Stimulated activated effector memory CD8-positive, alpha-beta T cell treated with anti-CD3 and anti-CD28 coated beads, Interleukin-12 subunit alpha, Interleukin-12 subunit beta, amount 100 ng/mL, for 72 hours (primary cell): ENCODE measurements at regions not wholly inside any gene's neighbourhood (a gene's known extent, or its start where the extent isn't known, plus 50 kb on each side); places are given as distances from the start of the nearest gene placed in this dataset.
A peak's percentile ranks its signal among the peaks of the same experiment; 100 is the strongest.

Experiments used
- ATAC-seq: fragments of 150-1000 bp; cut with Tn5 transposase; 2 replicates; pipeline ENCODE4 v1.10.0; 2021
- DNase-seq, 2 donors: peaks; one replicate each; pipeline ENCODE4 v3.0.0; 2021 to 2022; ENCODE audit warnings: low spot score in 2 of 2
- H3K27ac Mint-ChIP-seq: one replicate; pipeline ENCODE4 v1.8.0; 2022; ENCODE audit warnings: mild to moderate bottlenecking, mixed read lengths
- H3K36me3 Mint-ChIP-seq: one replicate; pipeline ENCODE4 v1.8.0; 2022; ENCODE audit warnings: mild to moderate bottlenecking, mixed read lengths
- H3K4me1 Mint-ChIP-seq: one replicate; pipeline ENCODE4 v1.8.0; 2022; ENCODE audit warnings: mixed read lengths
- H3K4me3 Mint-ChIP-seq: one replicate; pipeline ENCODE4 v1.8.0; 2022; ENCODE audit warnings: mild to moderate bottlenecking, mixed read lengths
- H3K9me3 Mint-ChIP-seq: one replicate; pipeline ENCODE4 v1.8.0; 2022; ENCODE audit warnings: mixed read lengths

GRCh38 chr6:137980777-137981176 lies 113.7 kb downstream of the TNFAIP3 start:
- DNase-seq: no peak
- no peak overlapping the region for H3K4me3 Mint-ChIP-seq
- peaks cover 41% of the 10 kb centered on the region for H3K4me1 Mint-ChIP-seq
- no peaks in the 10 kb centered on the region for H3K9me3 Mint-ChIP-seq
- ATAC-seq: no peak
- peaks cover under 1% of the 10 kb centered on the region for H3K36me3 Mint-ChIP-seq
- no peak overlapping the region for H3K27ac Mint-ChIP-seq

GRCh38 chr6:137981758-137982157 lies 114.7 kb downstream of the TNFAIP3 start:
- no peaks in the 10 kb centered on the region for H3K9me3 Mint-ChIP-seq
- no peak for ATAC-seq
- no peak overlapping the region for H3K4me3 Mint-ChIP-seq
- no peak overlapping the region for H3K27ac Mint-ChIP-seq
- H3K36me3 Mint-ChIP-seq: no peaks in the 10 kb centered on the region
- no peak for DNase-seq
- H3K4me1 Mint-ChIP-seq: peaks cover 32% of the 10 kb centered on the region

DNA sequence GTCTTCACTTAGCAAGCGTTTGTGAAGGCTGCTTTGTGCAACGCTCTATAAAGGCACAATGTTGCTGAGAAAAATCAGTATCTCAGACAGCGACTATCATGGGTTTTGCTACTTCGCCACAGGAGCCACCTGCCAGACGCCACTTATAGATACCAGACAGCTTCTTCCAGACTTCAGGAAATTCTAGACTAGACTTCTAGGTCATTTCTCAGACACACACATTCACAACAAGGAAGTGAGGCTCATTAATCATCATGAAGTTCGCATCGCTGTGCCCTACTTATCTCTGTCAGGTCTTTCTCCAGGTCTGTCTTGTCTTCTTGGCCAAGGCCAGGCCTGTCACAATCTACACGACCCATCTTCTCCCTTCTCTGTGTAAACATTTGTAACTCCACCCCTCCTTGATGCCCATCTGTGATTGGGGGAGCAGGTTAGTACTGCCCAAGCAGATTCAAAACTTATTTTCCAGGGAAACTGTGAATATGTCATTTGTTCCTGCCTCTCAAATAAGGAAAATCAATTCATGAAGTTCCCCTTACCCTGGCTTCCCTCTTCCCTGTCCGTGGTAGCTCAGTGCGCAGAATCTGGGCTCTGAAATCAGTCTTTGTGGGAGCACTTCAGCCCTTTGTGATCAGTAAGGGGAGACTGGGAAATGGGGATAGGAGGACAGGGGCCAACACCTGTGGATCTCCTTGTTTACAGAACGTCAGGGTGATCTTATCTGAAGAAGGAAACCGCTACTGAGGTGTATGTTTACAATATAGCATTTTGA lies 115.5 kb downstream of the TNFAIP3 start:
- Mint-ChIP-seq H3K4me3 (peak overlapping the region; percentile 33), H3K36me3 (no peaks in the 10 kb centered on the region), H3K4me1 (peaks cover 24% of the 10 kb centered on the region), H3K27ac (no peak overlapping the region), H3K9me3 (no peaks in the 10 kb centered on the region)
- ATAC-seq (peak; percentile 73), DNase-seq (no peak)

DNA sequence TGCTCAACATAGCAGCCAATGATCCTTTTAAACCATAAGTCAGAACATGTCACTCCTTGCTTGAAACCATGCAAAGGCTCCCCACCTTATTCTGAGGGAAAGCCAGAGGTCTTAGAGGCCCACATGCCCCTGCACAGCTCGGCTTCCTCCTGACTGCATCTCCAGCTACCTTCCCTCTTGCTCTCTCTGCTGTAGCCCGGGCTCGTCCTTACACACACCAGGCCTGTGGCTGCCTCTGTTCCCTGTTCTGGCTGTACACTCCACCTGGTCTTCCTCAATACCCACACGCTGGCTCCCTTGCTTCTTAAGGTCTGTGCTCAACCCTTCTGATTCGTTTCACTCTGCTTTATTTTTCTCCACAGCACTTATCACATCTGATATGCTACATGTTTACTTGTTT lies 116.2 kb downstream of the TNFAIP3 start:
- no peak overlapping the region for H3K27ac Mint-ChIP-seq
- H3K4me1 Mint-ChIP-seq: peaks cover 17% of the 10 kb centered on the region
- ATAC-seq: no peak
- no peaks in the 10 kb centered on the region for H3K9me3 Mint-ChIP-seq
- H3K36me3 Mint-ChIP-seq: no peaks in the 10 kb centered on the region
- no peak for DNase-seq
- H3K4me3 Mint-ChIP-seq: peak overlapping the region; percentile 33

GRCh38 chr6:137989664-137990063 lies 117.6 kb downstream of the PERP start:
- Mint-ChIP-seq H3K27ac (no peak overlapping the region), H3K36me3 (no peaks in the 10 kb centered on the region), H3K4me3 (no peak overlapping the region), H3K9me3 (no peaks in the 10 kb centered on the region), H3K4me1 (no peaks in the 10 kb centered on the region)
- DNase-seq: no peak
- no peak for ATAC-seq

DNA sequence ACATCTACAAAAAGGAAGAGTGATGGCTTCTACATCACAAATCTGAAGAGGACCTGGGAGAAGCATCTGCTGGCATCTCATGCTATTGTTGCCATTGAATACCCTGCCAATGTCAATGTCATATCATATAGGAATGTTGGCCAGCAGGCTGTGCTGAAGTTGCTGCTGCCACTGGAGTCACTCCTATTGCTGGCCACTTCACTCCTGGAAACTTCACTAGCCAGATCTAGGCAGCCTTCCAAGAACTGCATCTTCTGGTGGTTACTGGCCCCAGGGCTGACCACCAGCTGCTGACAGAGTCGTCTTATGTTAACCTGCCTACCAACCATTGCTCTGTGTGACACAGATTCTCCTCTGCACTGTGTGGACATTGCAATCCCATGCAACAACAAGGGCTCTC lies 111.8 kb downstream of the PERP start:
- ATAC-seq (no peak), DNase-seq (no peak)
- Mint-ChIP-seq H3K4me3 (no peak overlapping the region), H3K9me3 (peaks cover 2% of the 10 kb centered on the region), H3K4me1 (peaks cover 6% of the 10 kb centered on the region), H3K27ac (no peak overlapping the region), H3K36me3 (no peaks in the 10 kb centered on the region)

GRCh38 chr6:137998461-137999019 lies 108.7 kb downstream of the PERP start:
- Mint-ChIP-seq H3K27ac (no peak overlapping the region), H3K4me1 (peaks cover 17% of the 10 kb centered on the region), H3K36me3 (no peaks in the 10 kb centered on the region), H3K4me3 (no peak overlapping the region), H3K9me3 (peaks cover 2% of the 10 kb centered on the region)
- no peak for ATAC-seq
- no peak for DNase-seq

DNA sequence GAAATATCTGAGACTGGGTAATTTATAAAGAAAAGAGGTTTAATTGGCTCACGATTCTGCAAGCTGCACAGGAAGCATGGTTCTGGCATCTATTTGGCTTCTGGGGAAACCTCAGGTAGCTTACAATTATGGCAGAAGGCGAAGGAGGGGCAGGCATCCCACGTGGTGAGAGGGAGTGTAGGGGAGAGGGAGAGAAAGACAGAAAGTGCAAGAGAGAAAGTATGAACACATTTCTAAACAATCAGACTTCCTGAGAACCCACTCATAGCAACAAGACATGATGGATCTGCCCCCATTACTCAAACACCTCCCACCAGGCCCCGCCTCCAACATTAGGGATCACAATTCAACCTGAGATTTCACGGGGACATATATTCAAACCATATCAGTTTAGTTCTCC lies 107.4 kb downstream of the PERP start:
- DNase-seq (no peak), ATAC-seq (peak; percentile 51)
- Mint-ChIP-seq H3K36me3 (no peaks in the 10 kb centered on the region), H3K9me3 (peaks cover 2% of the 10 kb centered on the region), H3K4me1 (peaks cover 17% of the 10 kb centered on the region), H3K4me3 (no peak overlapping the region), H3K27ac (no peak overlapping the region)

- Mint-ChIP-seq H3K9me3 (peaks cover 2% of the 10 kb centered on the region), H3K27ac (no peak overlapping the region), H3K4me1 (peaks cover 17% of the 10 kb centered on the region), H3K4me3 (no peak overlapping the region), H3K36me3 (no peaks in the 10 kb centered on the region)
- ATAC-seq (no peak), DNase-seq (no peak)
Observed at GRCh38 chr6:138000941-138001340, 106.3 kb downstream of the PERP start.

- ATAC-seq (no peak), DNase-seq (peak; percentile 38 to 75)
- Mint-ChIP-seq H3K27ac (no peak overlapping the region), H3K9me3 (peaks cover under 1% of the 10 kb centered on the region), H3K4me1 (peaks cover 20% of the 10 kb centered on the region), H3K4me3 (no peak overlapping the region), H3K36me3 (no peaks in the 10 kb centered on the region)
Observed at GRCh38 chr6:138001750-138002349, 105.4 kb downstream of the PERP start.

DNA sequence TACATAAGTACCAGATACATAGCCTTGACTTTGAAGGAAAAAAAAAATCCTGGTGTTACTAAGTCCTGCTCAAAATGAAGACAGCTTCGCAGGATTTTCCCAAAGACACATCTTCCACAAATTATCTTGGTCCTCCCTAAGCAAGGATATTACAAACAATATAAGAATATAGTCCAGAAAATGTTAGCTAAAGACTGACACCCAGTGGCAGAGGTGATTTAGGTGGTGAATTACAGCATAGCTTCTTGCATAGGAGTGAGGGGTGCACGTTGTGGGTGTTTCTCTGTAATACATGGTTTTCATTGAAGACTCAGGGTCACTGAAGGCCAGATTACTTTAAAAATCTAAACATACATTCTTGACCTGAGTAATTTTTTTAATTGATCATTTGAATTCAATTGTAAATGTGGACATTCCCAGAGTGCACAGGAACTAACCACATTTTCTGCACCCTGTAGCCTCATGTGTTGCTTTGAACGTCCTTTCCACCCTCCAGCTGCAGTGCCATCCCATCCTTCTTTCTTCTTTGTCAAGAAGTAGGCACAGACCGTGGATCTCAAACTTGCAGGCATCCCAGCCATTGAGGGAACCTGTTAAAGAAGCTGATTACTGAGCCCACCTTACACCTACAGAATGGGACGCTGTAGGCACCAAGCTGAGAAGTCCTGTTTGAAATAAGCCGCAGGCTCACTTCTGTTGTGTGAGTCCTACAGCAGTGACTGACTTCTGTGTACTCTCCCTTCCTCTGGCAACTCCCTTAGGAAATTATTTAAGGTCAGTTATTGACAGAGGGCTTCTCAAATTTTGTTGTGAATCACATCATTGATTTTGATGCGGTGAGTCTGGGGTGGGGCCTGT lies 102.6 kb downstream of the PERP start:
- H3K9me3 Mint-ChIP-seq: no peaks in the 10 kb centered on the region
- no peak overlapping the region for H3K4me3 Mint-ChIP-seq
- no peak overlapping the region for H3K27ac Mint-ChIP-seq
- DNase-seq (no peak), ATAC-seq (peak; percentile 57)
- H3K4me1 Mint-ChIP-seq: peaks cover 22% of the 10 kb centered on the region
- H3K36me3 Mint-ChIP-seq: no peaks in the 10 kb centered on the region

DNA sequence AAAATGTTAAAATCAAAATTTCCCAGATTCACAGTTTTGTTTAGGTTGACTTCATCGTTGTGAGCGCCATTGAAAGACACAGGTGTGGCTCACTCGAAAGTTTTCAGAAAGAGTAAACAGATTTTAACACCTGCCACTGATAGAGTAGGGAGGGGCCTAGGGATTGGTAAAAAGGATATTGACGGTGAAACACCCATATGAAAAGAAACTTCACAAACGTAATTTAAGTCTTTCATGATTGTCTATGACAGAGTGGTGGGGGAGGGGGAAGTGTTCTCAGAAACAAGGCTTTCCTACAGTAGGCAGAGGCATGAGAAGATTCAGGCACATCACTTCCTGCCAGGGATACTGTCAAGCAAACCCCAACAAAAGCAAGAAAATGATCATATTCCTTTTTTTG lies 101.4 kb downstream of the PERP start:
- H3K9me3 Mint-ChIP-seq: no peaks in the 10 kb centered on the region
- peaks cover 18% of the 10 kb centered on the region for H3K4me1 Mint-ChIP-seq
- H3K4me3 Mint-ChIP-seq: no peak overlapping the region
- ATAC-seq: no peak
- no peak overlapping the region for H3K27ac Mint-ChIP-seq
- no peak for DNase-seq
- H3K36me3 Mint-ChIP-seq: no peaks in the 10 kb centered on the region

GRCh38 chr6:138007014-138007472 lies 100.2 kb downstream of the PERP start:
- H3K9me3 Mint-ChIP-seq: no peaks in the 10 kb centered on the region
- ATAC-seq: peak; percentile 77
- H3K27ac Mint-ChIP-seq: no peak overlapping the region
- H3K36me3 Mint-ChIP-seq: no peaks in the 10 kb centered on the region
- peak in 1 of 2 donors; percentile 55 for DNase-seq
- peaks cover 13% of the 10 kb centered on the region for H3K4me1 Mint-ChIP-seq
- no peak overlapping the region for H3K4me3 Mint-ChIP-seq

DNA sequence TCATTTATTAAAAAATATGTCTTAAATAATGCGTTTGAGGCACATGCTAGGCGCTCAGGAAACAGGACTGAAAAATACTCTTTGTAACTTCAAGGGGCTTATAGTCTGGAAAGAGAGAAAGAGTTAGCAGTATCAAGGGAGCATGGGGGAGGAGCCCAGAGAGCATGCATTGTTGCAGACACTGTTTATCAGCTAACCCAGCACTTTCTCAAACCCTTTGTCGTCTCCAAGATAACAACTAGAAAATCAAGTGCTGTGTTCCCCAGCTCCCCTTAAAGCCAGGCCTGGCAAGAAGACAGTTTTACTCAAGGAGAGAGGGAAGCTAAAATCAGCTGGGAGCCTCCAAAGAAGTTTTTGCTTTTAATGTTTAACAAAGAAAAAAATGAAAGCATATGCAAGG lies 98.4 kb downstream of the PERP start:
- no peak for DNase-seq
- no peak for ATAC-seq
- Mint-ChIP-seq H3K27ac (no peak overlapping the region), H3K9me3 (no peaks in the 10 kb centered on the region), H3K4me3 (no peak overlapping the region), H3K36me3 (no peaks in the 10 kb centered on the region), H3K4me1 (peaks cover 7% of the 10 kb centered on the region)

GRCh38 chr6:138011413-138011812 lies 95.8 kb downstream of the PERP start:
- ATAC-seq (no peak), DNase-seq (no peak)
- Mint-ChIP-seq H3K27ac (no peak overlapping the region), H3K4me3 (no peak overlapping the region), H3K36me3 (no peaks in the 10 kb centered on the region), H3K4me1 (peaks cover 7% of the 10 kb centered on the region), H3K9me3 (no peaks in the 10 kb centered on the region)
